22Rv1 (cell line): ENCODE measurements at regions not wholly inside any gene's neighbourhood (a gene's known extent, or its start where the extent isn't known, plus 50 kb on each side); places are given as distances from the start of the nearest gene placed in this dataset.

Experiments
- H3K27ac ChIP-seq: fragments of 450-650 bp; 2 replicates; pipeline ENCODE4 v1.5.1; 2017
- CTCF ChIP-seq: fragments of 450-650 bp; IDR thresholded peaks from 2 replicates; pipeline ENCODE4 v1.5.1; 2017; ENCODE audit warnings: mild to moderate bottlenecking
- ZFX ChIP-seq: fragments of 450-650 bp; IDR thresholded peaks from 2 replicates; pipeline ENCODE4 v1.6.1; 2017; ENCODE audit warnings: antibody characterized with exemption, borderline replicate concordance

- no peak for TF ChIP-seq CTCF
- no peak for TF ChIP-seq ZFX
- no peak overlapping the region for H3K27ac ChIP-seq
These were observed 621.0 kb downstream of the EFNB2 start for GRCh38 chr13:105914291-105915036.

DNA sequence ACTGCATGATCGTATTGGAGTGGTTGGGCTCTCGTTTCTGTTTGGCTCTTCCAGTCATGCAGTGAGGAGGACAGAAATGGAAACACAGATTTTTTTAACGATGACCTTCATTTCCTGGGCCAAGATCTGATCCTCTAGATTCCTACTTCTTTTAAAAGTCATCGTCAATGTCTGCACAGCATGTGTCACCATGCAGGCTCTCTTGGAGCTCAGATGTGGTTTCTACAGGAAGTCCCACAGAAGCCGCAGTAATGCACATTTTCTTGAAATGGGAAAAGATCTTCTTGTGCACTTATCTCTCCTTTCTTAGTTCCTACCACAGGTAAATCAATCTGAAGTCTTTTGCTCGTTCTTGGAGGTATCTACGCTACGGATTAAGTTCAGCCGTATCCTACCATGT, 626.9 kb downstream of the EFNB2 start:
- no peak for TF ChIP-seq ZFX
- TF ChIP-seq CTCF, result no peak
- no peak overlapping the region for H3K27ac ChIP-seq

- H3K27ac ChIP-seq, result no peak overlapping the region
- TF ChIP-seq CTCF (no peak), ZFX (no peak)
These were observed 628.0 kb downstream of the EFNB2 start for GRCh38 chr13:105907319-105908019.

GRCh38 chr13:105906746-105907145, 628.7 kb downstream of the EFNB2 start:
- no peak for TF ChIP-seq CTCF
- no peak for TF ChIP-seq ZFX
- no peak overlapping the region for H3K27ac ChIP-seq

DNA sequence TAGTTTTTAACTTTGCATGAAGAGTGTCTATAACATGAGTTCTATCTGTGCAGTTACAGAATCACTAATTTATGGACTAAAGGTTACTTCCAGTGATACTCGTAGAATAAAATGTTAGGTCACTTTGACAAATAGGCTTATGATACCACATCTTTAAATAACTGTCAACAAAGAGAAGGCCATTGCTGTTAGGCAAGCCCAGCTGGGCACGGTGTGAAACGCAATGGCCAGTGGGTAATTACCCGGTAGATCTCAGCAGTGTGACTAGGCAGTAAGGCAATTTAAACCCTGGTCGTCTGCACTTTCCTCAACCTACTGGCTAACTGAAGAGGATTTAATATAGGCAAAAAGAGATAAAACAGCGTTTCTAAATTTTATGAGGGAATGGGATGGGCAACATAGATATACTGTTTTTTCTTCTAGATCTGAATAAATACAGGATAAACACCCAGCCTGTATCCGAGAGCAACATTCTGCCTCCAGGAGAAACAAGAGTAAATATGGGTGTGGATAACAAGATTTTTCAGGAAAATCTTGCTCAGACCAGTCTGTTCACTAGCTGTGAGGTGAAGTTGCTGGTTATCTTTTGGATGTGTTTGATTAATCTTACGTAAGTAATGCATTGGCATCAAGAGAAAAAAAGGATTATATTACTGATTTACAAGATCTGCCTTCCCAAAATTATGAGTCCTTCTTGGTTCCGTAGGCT, 631.3 kb downstream of the EFNB2 start:
- H3K27ac ChIP-seq, result peak overlapping the region; percentile 49
- TF ChIP-seq ZFX, result no peak
- no peak for TF ChIP-seq CTCF

DNA sequence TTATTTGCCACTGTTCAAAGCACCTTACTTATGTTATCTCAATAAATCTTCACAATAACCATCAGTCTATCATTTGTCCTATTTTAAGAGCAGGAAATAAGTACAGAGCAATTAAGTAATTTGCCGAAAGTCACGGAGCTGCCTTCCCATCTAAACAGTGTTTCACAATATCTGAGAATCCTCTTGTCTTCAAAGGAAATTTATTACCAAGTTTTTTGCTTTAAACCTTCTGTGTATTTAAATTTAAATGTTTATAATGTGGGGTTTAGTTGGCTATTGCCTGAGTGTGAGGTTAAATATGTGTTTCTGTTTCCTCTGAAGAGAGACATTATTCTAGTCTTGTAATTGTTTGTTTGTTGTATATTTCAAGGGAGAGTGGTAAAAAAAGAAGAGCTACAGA, 633.1 kb downstream of the EFNB2 start:
- TF ChIP-seq CTCF, result no peak
- TF ChIP-seq ZFX, result no peak
- H3K27ac ChIP-seq, result no peak overlapping the region

- H3K27ac ChIP-seq, result no peak overlapping the region
- TF ChIP-seq CTCF, result no peak
- no peak for TF ChIP-seq ZFX
These were observed 637.9 kb downstream of the EFNB2 start for GRCh38 chr13:105897575-105897974.
